ENCODE measurements at regions not wholly inside any gene's neighbourhood (a gene's known extent, or its start where the extent isn't known, plus 50 kb on each side); places are given as distances from the start of the nearest gene placed in this dataset.

DNA sequence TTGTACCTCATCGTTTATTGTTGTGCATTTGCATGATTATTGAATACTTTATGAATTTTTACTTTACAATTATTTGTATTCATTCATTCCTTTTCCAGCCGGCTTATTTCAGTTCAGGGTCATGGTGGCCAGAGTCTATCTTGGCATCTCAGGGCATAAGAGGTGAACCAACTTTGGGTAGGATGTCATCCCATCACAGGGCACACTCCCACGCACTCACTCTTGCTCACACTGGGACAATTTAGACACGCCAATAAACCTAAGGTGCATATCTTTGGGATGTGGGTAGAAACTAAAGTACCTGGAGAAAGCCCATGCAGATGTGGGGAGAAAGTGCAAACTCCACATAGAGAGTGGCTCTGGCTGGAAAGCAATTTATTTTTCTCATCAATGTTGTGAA is 158.1 kb upstream of the MAST4 start:
- no peak overlapping the region for H3K4me3 ChIP-seq
- TF ChIP-seq, protein P1, sequence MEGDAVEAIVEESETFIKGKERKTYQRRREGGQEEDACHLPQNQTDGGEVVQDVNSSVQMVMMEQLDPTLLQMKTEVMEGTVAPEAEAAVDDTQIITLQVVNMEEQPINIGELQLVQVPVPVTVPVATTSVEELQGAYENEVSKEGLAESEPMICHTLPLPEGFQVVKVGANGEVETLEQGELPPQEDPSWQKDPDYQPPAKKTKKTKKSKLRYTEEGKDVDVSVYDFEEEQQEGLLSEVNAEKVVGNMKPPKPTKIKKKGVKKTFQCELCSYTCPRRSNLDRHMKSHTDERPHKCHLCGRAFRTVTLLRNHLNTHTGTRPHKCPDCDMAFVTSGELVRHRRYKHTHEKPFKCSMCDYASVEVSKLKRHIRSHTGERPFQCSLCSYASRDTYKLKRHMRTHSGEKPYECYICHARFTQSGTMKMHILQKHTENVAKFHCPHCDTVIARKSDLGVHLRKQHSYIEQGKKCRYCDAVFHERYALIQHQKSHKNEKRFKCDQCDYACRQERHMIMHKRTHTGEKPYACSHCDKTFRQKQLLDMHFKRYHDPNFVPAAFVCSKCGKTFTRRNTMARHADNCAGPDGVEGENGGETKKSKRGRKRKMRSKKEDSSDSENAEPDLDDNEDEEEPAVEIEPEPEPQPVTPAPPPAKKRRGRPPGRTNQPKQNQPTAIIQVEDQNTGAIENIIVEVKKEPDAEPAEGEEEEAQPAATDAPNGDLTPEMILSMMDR (IDR thresholded peaks at IDR 0.05): no peak
- TF ChIP-seq POLR2A (IDR thresholded peaks at IDR 0.05) (no peak), POLR2AphosphoS5 (IDR thresholded peaks at IDR 0.05) (no peak), EP300 (IDR thresholded peaks at IDR 0.05) (no peak)
- no peaks in the 10 kb centered on the region for H3K9me3 ChIP-seq
- no peaks in the 10 kb centered on the region for H3K27me3 ChIP-seq
- DNase-seq: no peak
- 87 to 91% (median 89%) methylated on average over 4 of the region's 4 CpGs for WGBS, 5 donors
- intact Hi-C loops (cut with DNase I; ENCODE audit: low total_unique reads): no loop called here
- H3K36me3 ChIP-seq: no peaks in the 10 kb centered on the region
- no peaks in the 10 kb centered on the region for H3K4me1 ChIP-seq
- H3K27ac ChIP-seq: no peak overlapping the region

DNA sequence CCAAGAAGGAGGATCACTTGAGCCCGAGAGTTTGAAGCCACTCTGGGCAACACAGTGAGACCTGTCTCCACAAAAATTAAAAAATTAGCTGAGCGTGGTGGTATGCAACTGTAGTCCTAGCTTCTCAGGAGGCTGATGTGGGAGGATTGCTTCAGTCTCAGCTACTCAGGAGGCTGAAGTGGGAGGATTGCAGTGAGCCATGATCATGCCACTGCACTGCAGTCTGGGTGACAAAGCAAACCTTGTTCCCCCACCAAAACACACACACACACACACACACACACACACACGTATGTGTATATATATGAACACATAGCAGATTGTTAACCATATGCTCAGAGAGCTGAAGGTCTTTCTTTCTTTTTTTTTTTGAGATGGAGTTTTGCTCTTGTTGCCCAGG is 157.5 kb upstream of the MAST4 start:
- Histone ChIP-seq H3K27ac (no peak overlapping the region), H3K27me3 (no peaks in the 10 kb centered on the region), H3K4me1 (no peaks in the 10 kb centered on the region), H3K9me3 (no peaks in the 10 kb centered on the region), H3K36me3 (no peaks in the 10 kb centered on the region), H3K4me3 (no peak overlapping the region)
- 76 to 88% (median 86%) methylated on average over 3 of the region's 3 CpGs for WGBS, 5 donors
- no peak for DNase-seq
- TF ChIP-seq, protein P1 (IDR thresholded peaks at IDR 0.05): no peak
- TF ChIP-seq POLR2AphosphoS5 (IDR thresholded peaks at IDR 0.05) (no peak), EP300 (IDR thresholded peaks at IDR 0.05) (no peak), POLR2A (IDR thresholded peaks at IDR 0.05) (no peak)
- intact Hi-C loops (cut with DNase I; ENCODE audit: low total_unique reads): no loop called here

DNA sequence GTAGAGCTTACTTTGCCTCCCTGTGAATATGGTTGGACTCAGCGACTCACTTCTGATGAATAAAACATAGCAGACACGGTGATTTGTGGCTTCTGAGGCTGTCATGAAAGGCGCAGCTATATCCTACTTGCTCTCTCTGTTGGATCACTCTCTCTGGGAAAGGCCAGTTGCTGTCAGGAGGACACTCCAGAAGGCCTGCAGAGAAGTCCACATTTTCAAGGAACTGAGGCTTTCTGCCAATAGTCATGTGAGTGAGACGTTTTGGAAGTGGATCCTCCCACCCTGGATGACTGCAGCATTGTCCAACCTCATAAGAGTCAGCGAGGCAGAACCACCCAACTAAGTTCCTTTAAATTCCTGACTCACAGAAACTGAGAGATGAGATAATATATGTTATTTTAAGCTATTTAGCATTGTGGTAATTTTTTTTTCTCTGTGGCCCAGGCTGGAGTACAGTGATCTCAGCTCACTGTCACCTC is 156.0 kb upstream of the MAST4 start:
- intact Hi-C loops (cut with DNase I; ENCODE audit: low total_unique reads): no loop called here

DNA sequence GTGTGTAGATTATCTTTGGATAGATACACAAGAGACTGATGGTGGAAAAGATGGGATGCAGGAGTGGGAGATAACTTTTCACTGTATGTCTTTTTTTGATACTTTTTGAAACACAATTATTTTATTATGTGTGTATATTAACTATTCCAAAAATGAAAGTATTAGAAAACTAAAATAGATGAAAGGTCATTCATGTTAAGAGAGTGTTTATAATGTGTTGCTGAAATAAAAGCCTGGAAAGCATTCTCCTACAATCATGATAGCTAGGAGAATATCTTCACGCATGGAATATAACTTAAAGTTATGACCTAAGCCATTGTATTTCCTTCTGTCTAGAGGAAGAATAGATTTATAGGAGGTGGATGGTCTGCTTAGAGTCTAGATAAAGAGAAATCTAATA is 154.8 kb upstream of the MAST4 start:
- TF ChIP-seq, protein P1 (IDR thresholded peaks at IDR 0.05): no peak
- TF ChIP-seq POLR2A (IDR thresholded peaks at IDR 0.05): no peak
- TF ChIP-seq POLR2AphosphoS5 (IDR thresholded peaks at IDR 0.05): no peak
- no peak for TF ChIP-seq EP300 (IDR thresholded peaks at IDR 0.05)
- DNase-seq: no peak
- Histone ChIP-seq H3K9me3 (no peaks in the 10 kb centered on the region), H3K4me1 (no peaks in the 10 kb centered on the region), H3K27me3 (no peaks in the 10 kb centered on the region), H3K27ac (no peak overlapping the region), H3K4me3 (no peak overlapping the region), H3K36me3 (no peaks in the 10 kb centered on the region)
- WGBS, 5 donors: 74 to 88% (median 84%) methylated on average over 1 of the region's 1 CpG
- intact Hi-C loops (cut with DNase I; ENCODE audit: low total_unique reads): no loop called here

More for the DNA sequence above, 156.0 kb upstream of the MAST4 start:
- no peak overlapping the region for H3K27ac ChIP-seq
- H3K4me3 ChIP-seq: no peak overlapping the region
- no peaks in the 10 kb centered on the region for H3K36me3 ChIP-seq
- peak in 1 of 2 donors; percentile 79 for DNase-seq
- H3K4me1 ChIP-seq: no peaks in the 10 kb centered on the region
- 50 to 68% (median 62%) methylated on average over 5 of the region's 5 CpGs for WGBS, 5 donors
- no peaks in the 10 kb centered on the region for H3K27me3 ChIP-seq
- no peaks in the 10 kb centered on the region for H3K9me3 ChIP-seq
- TF ChIP-seq POLR2A (IDR thresholded peaks at IDR 0.05): no peak

DNA sequence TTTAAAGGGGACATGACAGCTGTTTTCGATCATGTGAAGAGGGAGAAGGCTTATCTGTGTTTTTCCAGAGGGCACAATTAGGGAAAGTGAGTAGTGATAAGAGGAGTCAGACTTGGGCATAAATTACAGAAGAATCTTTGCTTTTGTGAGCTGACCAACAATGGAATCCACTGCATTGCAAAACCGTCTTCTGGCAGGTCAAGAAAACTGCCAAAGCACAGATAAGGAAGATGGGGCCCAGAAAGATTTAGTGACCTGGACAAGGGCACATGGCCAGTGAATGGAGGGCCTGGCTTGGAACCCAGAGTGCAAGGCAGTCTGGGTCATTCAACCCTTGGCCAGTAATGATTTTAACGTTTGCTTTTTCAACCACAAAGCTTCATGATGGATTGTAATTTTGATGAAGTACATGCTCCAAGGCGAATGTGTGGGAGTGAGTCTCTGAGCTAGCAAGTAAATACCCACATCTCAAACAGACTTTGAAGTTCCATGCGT is 153.2 kb upstream of the MAST4 start:
- Histone ChIP-seq H3K4me3 (no peak overlapping the region), H3K27ac (no peak overlapping the region), H3K9me3 (no peaks in the 10 kb centered on the region), H3K4me1 (no peaks in the 10 kb centered on the region), H3K27me3 (no peaks in the 10 kb centered on the region), H3K36me3 (no peaks in the 10 kb centered on the region)
- TF ChIP-seq POLR2A (IDR thresholded peaks at IDR 0.05) (no peak), EP300 (IDR thresholded peaks at IDR 0.05) (no peak), POLR2AphosphoS5 (IDR thresholded peaks at IDR 0.05) (no peak)
- TF ChIP-seq, protein P1 (IDR thresholded peaks at IDR 0.05): no peak
- 37 to 49% (median 43%) methylated on average over 5 of the region's 5 CpGs for WGBS, 5 donors
- intact Hi-C loops (cut with DNase I; ENCODE audit: low total_unique reads): no loop called here
- DNase-seq: peak in 1 of 2 donors; percentile 41

Data from stomach (tissue), 8 donors.